ENCODE measurements at regions not wholly inside any gene's neighbourhood (a gene's known extent, or its start where the extent isn't known, plus 50 kb on each side); places are given as distances from the start of the nearest gene placed in this dataset.

DNA sequence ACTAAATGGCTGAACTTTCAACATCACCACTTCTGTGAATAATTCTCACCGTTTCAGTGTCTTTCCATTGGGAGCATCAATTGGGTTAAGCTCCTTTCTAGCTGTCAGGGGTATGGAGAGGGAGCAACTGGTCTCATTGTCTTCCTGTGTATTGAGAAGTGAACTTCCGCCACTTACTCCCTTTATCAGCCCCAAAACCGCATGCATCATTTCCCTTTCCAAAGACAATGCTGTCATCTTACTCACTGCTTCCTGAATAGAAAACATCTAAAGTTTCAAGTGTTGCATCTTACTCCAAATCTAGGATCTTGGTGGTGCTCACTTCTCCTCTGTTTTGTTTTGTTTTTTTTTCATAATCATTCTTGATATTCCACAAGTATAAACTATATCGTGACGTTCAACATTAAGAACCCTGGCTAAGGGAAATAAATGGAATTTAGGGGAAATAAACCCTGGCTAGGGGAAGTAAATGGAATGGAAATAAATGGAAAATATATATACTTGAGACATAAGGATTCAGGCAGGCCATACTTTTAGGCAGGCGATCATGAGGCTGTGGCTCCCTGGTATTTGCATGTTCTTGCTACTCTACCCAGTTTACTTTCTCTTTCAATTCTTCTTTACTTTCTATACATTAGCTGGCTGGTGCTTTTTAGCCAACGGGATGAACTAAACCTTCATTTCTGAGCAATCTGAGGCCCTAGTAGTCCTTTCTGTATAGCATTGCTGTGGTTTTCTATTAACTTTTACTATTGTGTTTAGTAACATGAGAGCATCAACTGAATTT lies 371.9 kb downstream of the BMPER start:
- no peak for DNase-seq

- no peak for DNase-seq
These were observed 372.5 kb downstream of the BMPER start for GRCh38 chr7:34277803-34278199.

GRCh38 chr7:34281260-34281659 lies 375.9 kb downstream of the BMPER start:
- DNase-seq = no peak

DNA sequence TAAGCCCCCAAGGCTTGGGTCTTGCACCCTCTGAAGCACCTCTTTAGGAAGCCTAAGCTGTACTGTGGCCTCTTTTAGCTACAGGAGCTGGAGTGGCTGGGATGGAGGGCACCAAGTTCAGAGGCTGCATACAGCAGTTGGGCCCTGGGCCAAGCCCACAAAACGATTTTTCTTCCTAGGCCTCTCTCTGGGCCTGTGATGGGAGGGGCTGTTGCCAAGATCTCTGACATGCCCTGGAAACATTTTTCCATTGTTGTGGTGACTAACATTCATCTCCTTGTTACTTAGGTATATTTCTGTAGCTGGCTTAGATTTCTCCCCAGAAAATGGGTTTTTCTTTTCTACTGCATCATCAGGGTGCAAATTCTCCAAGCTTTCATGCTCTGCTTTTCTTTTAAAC lies 375.7 kb upstream of the NPSR1 start:
- DNase-seq = no peak

DNA sequence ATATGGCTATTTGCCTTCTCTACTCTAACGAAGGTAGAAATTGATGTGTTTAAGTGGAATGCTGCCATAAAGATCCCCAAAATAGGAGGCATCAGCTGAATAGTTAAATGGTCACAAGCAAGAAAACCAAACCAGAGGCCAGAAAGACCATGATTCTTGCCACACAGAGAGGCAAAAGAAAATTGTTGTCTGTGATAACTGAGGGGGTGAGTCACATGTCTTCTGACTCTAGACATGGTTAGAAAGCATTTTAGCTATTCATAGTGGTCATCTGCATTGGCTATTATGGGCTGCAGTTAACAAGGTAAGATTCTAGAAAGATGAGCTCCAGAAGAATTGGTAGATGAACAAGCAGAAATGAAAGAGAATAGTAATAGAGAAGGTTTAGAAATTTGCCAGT lies 361.4 kb upstream of the NPSR1 start:
- no peak for DNase-seq

DNA sequence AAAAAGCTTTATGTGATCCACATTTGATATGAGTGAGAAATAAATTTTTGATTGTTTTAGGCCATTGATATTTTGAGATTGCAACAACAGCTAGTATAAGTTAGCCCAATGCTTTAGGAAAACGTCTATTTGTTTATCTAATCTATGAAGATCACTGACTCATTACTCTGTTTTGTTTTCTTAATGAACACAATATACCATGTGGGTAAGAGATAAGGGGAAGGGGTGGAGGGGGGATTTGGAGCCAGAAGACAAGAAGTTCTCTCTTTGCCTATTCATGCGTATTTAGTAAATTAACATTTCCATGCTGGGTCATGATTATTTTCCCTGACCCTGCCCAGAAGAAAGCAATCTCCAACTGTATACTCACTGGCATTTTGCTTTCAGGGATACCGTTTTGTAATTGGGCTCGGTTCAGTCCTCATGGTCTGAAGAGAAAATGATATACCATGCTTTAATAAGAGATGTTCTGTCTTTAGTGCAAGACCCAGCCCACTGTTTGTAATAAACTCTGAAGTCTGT lies 359.5 kb upstream of the NPSR1 start:
- DNase-seq = no peak

GRCh38 chr7:34299066-34299465 lies 359.0 kb upstream of the NPSR1 start:
- no peak for DNase-seq

DNA sequence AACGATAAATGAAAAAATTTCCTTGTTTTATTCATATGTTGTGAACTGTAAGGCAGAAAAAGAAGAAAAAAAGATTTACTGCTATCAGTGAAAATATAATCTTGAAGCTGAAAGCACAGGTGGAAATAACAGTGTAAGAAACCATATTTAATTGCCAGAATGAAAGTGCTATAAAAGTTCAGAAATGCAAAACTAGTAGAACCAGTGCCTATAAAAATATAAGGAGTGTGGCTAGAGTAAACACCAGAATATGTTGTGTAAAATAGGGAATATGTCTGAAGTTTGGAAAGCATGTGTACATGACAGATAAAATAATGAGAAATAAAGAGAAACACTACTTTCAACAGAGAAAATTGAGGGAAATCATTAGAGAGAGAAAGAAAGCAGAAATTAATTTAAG lies 350.5 kb upstream of the NPSR1 start:
- DNase-seq = no peak

GRCh38 chr7:34308595-34308994 lies 349.4 kb upstream of the NPSR1 start:
- no peak for DNase-seq

DNA sequence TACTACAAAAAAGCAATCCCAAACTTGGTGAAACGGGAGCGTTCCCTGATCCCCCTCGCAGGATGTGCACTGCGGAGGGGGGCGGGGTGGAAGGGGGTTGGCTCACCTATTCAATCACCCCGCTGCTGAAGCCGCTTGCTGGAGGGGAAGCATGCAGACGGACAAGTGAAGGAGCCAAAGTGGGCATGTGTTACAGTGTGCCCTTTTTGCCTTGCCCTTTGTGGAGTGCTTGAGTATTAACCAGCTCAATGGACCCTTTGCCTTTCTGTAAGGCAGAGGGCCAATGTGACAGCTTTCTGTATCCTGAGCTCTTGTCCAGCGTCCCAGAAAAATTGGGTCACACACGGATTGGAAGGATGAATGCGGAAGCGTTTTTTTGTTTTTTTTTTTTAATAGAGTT lies 348.9 kb upstream of the NPSR1 start:
- DNase-seq = no peak

- DNase-seq = no peak
These were observed 348.4 kb upstream of the NPSR1 start for GRCh38 chr7:34309584-34309983.

DNA sequence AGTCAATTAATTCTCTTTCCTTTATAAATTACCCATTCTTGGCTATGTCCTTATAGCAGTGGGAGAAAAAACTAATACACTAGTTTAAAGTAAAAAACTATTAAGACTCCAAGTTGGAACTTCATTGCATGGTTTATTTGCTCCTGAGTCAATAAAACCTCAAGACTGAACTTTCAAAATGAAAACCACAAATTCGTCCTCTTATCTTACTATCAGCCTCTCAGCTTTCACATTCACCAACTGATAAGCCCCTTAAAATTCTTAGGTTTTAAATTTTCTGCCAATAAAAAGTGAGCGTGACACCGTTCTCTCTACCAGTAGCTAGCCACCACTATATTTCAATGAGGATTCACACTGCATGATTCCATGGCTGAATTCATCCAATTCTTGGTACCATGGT lies 346.4 kb upstream of the NPSR1 start:
- DNase-seq = no peak

GRCh38 chr7:34312624-34313023 lies 345.4 kb upstream of the NPSR1 start:
- no peak for DNase-seq

- no peak for DNase-seq
These were observed 344.7 kb upstream of the NPSR1 start for GRCh38 chr7:34313289-34313688.

- DNase-seq = no peak
These were observed 343.0 kb upstream of the NPSR1 start for GRCh38 chr7:34315032-34315431.

- no peak for DNase-seq
These were observed 341.0 kb upstream of the NPSR1 start for GRCh38 chr7:34317039-34317438.

DNA sequence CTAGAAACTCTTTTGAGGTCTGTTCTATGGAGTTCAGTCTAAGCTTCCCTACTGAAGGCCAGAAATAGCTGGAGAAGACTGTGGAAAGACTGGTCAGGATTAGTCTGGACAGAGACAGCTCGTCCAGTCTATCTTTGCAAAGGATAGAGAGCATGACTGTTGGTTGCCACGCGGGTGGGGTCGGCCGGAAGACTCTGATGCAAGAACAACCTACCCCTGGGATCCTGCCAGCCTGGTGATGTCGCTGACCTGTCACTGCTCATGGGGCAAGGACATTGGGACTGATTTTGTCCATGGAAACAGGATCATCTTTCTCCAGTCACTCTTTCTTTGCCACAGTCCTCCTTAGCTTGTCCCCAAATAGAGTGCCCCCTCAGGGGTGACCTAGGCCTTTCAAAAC lies 337.6 kb upstream of the NPSR1 start:
- DNase-seq = no peak

- peak; percentile 29 to 32 for DNase-seq
These were observed 336.9 kb upstream of the NPSR1 start for GRCh38 chr7:34320926-34321661.

- no peak for DNase-seq
These were observed 335.2 kb upstream of the NPSR1 start for GRCh38 chr7:34322841-34323240.

DNA sequence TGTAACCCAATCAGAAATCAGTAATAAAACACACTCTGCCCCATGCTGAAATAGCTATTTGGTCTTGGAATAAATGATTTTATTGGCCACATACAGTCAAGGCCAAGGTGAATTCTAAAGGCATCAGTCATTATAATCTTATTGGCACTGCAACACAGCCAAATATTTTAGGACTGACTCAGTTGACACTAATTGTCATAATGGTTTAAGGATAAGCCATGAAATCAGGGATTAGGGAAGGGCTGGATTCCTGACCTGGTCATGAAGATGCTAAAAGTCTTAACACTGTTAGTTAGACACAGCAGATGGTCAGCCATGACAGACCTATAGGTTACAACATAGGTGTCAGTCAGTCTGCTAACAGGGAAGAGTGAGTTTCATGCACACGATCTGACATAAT lies 330.3 kb upstream of the NPSR1 start:
- no peak for DNase-seq

DNA sequence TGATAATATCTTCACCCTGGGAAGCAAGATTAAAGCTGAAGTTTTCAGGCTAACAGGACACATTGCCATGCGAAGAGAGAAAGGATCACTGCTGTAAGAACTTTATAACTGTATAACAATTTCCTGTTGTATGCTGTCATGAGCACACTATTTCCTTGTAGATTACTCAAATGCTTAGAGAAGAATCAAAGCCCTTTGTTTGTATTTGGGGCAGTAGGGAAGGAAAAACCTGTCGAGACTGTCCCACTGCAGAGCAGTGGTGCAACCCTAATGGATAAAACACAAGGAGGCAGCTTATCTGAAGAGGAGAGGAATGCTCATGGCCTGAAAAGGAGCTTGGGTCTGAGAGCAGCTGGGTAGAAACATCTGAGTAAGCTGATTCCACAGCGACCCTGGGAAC lies 327.7 kb upstream of the NPSR1 start:
- no peak for DNase-seq

DNA sequence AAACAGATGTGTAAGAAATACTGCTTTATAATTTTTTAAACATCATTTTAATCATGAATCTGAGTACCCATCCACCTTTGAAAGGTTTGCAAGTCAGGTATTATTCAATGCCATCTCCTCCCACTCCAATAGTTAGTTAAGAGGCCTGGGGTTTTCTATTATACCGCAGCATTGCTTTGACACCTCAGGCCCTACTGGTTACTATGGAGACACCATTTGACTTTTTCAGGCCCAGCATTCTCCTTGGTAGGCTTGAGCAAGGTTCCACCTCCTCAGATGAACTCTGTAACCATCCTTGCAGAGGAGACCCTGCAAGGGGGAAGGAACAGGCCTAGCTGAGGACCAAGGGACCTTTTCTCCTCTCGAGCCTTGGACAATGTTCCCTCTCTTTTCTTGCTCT lies 326.9 kb upstream of the NPSR1 start:
- no peak for DNase-seq

- no peak for DNase-seq
These were observed 326.0 kb upstream of the NPSR1 start for GRCh38 chr7:34332006-34332405.

DNA sequence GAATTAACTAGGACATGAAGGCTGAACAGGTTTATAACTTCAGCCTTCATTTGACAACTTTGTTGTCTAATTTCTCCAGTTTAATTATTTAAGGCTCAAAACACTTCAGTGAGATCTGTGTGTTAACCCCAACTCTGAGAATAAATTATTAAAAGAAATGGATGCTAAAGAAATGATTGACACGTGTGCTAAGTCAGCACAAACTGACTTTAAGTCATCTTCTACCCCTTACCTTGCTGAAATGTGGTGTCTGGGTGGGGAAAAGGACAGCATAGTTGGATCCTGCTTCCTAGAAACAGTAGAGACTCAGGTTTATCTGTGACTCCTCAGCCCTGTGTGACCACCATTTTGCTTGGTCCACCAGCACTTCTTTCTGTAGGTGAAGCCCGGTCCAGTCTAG lies 324.8 kb upstream of the NPSR1 start:
- no peak for DNase-seq
